ENCODE measurements at regions not wholly inside any gene's neighbourhood (a gene's known extent, or its start where the extent isn't known, plus 50 kb on each side); places are given as distances from the start of the nearest gene placed in this dataset.

GRCh38 chr3:90011131-90011530, 903.7 kb downstream of the EPHA3 start:
- TF ChIP-seq CTCF (IDR thresholded peaks at IDR 0.05) (no peak), POLR2A (IDR thresholded peaks at IDR 0.05) (no peak)

All from Peyer's patch (tissue), 4 donors.